WTC11 (cell line): ENCODE measurements at regions not wholly inside any gene's neighbourhood (a gene's known extent, or its start where the extent isn't known, plus 50 kb on each side); places are given as distances from the start of the nearest gene placed in this dataset.

Experiments
- ATAC-seq: fragments of 200-7000 bp; cut with Tn5 transposase; 2 replicates; pipeline ENCODE4 v1.10.0; 2021; ENCODE audit warnings: mild to moderate bottlenecking, moderate library complexity
- CTCF ChIA-PET: fragments of 300-600 bp; sonication (Branson Sonifier 250); formaldehyde crosslinking; loops from one replicate; lab custom pipeline; 2021; ENCODE audit warnings: antibody characterized with exemption; lab: Charles Lee
- POLR2A ChIA-PET: fragments of 350-600 bp; sonication (Branson Sonifier 250); formaldehyde crosslinking; loops from one replicate; lab custom pipeline; 2021; ENCODE audit warnings: antibody characterized with exemption; lab: Charles Lee
- DNase-seq: peaks from one replicate; pipeline ENCODE4 v3.0.0; 2021; ENCODE audit warnings: low spot score
- H3K27ac Mint-ChIP-seq: 2 replicates; pipeline ENCODE4 v1.8.0; 2021; ENCODE audit warnings: mixed read lengths
- H3K27me3 Mint-ChIP-seq: 2 replicates; pipeline ENCODE4 v1.8.0; 2021; ENCODE audit warnings: low read depth, mild to moderate bottlenecking, moderate library complexity, mixed read lengths
- H3K36me3 Mint-ChIP-seq: 2 replicates; pipeline ENCODE4 v1.8.0; 2021; ENCODE audit warnings: mixed read lengths
- H3K4me1 Mint-ChIP-seq: 2 replicates; pipeline ENCODE4 v1.8.0; 2022; ENCODE audit warnings: mixed read lengths
- H3K4me3 Mint-ChIP-seq: 2 replicates; pipeline ENCODE4 v1.8.0; 2021; ENCODE audit warnings: mild to moderate bottlenecking, moderate library complexity, mixed read lengths
- H3K9me3 Mint-ChIP-seq: 2 replicates; pipeline ENCODE4 v1.8.0; 2021; ENCODE audit warnings: mixed read lengths
- AR ChIP-seq: fragments of 250-450 bp; sonication (Bioruptor Pico); IDR thresholded peaks from 2 replicates; pipeline ENCODE4 v1.9.0; 2021; ENCODE audit warnings: mild to moderate bottlenecking
- CTCF ChIP-seq: fragments of 200-600 bp; IDR thresholded peaks from 2 replicates; pipeline ENCODE4 v1.8.0; 2022; ENCODE audit warnings: antibody characterized with exemption
- E2F5 ChIP-seq: sonication (generic); formaldehyde crosslinking; IDR thresholded peaks from 2 replicates; pipeline ENCODE4 v1.8.1; 2022; ENCODE audit warnings: mild to moderate bottlenecking, moderate library complexity, missing genetic modification reagents
- ERG ChIP-seq: fragments of 250-450 bp; sonication (Bioruptor Pico); IDR thresholded peaks from 2 replicates; pipeline ENCODE4 v1.8.0; 2021; ENCODE audit warnings: mild to moderate bottlenecking
- ETV6 ChIP-seq: sonication (generic); formaldehyde crosslinking; IDR thresholded peaks from 2 replicates; pipeline ENCODE4 v1.8.1; 2022; ENCODE audit warnings: mild to moderate bottlenecking, missing genetic modification reagents
- GRHL2 ChIP-seq: fragments of 250-450 bp; sonication (Bioruptor Pico); IDR thresholded peaks from 2 replicates; pipeline ENCODE4 v1.8.0; 2022; ENCODE audit warnings: mild to moderate bottlenecking, moderate library complexity; ENCODE audit not compliant: insufficient replicate concordance, severe bottlenecking
- IRF1 ChIP-seq: sonication (generic); formaldehyde crosslinking; IDR thresholded peaks from 2 replicates; pipeline ENCODE4 v1.8.0; 2023; ENCODE audit warnings: missing genetic modification reagents
- MLX ChIP-seq: sonication (generic); formaldehyde crosslinking; IDR thresholded peaks from 2 replicates; pipeline ENCODE4 v1.8.1; 2023; ENCODE audit warnings: mild to moderate bottlenecking, missing genetic modification reagents, moderate library complexity
- RELA ChIP-seq: sonication (generic); formaldehyde crosslinking; IDR thresholded peaks from 2 replicates; pipeline ENCODE4 v1.8.1; 2022; ENCODE audit warnings: missing genetic modification reagents, mild to moderate bottlenecking, borderline replicate concordance
- RORB ChIP-seq: fragments of 250-450 bp; sonication (Bioruptor Pico); IDR thresholded peaks from 2 replicates; pipeline ENCODE4 v1.9.0; 2021; ENCODE audit warnings: mild to moderate bottlenecking
- SP1 ChIP-seq: sonication (generic); formaldehyde crosslinking; conservative IDR thresholded peaks from 2 replicates; pipeline ENCODE4 v1.8.1; 2022; ENCODE audit warnings: missing genetic modification reagents
- TCF7 ChIP-seq: sonication (generic); formaldehyde crosslinking; IDR thresholded peaks from 2 replicates; pipeline ENCODE4 v1.8.0; 2022; ENCODE audit warnings: mild to moderate bottlenecking, low read depth, missing genetic modification reagents, moderate library complexity
- TEAD1 ChIP-seq: sonication (generic); formaldehyde crosslinking; IDR thresholded peaks from 2 replicates; pipeline ENCODE4 v1.8.0; 2022; ENCODE audit warnings: mild to moderate bottlenecking, missing genetic modification reagents
- ZMAT4 ChIP-seq: fragments of 250-450 bp; sonication (Bioruptor Pico); IDR thresholded peaks from 2 replicates; pipeline ENCODE4 v1.9.0; 2021; ENCODE audit warnings: mild to moderate bottlenecking
- ZNF219 ChIP-seq: sonication (generic); formaldehyde crosslinking; IDR thresholded peaks from 2 replicates; pipeline ENCODE4 v1.8.0; 2023; ENCODE audit warnings: missing genetic modification reagents, mild to moderate bottlenecking, borderline replicate concordance
- ZNF232 ChIP-seq: sonication (generic); formaldehyde crosslinking; IDR thresholded peaks from 2 replicates; pipeline ENCODE4 v1.8.0; 2022; ENCODE audit warnings: mild to moderate bottlenecking, missing genetic modification reagents
- ZNF532 ChIP-seq: fragments of 250-450 bp; sonication (Bioruptor Pico); IDR thresholded peaks from 2 replicates; pipeline ENCODE4 v1.9.0; 2021; ENCODE audit warnings: mild to moderate bottlenecking, borderline replicate concordance

GRCh38 chr2:126803434-126803775, 95.3 kb upstream of the TEX51 start:
- Mint-ChIP-seq H3K27me3 (no peaks in the 10 kb centered on the region; the same call in 1 of the 2 replicates), H3K9me3 (no peaks in the 10 kb centered on the region), H3K4me3 (no peak overlapping the region), H3K36me3 (no peaks in the 10 kb centered on the region), H3K4me1 (peaks cover 10% of the 10 kb centered on the region), H3K27ac (no peak overlapping the region)
- ChIA-PET POLR2A (no interaction called here), CTCF (no interaction called here)
- TF ChIP-seq RORB (no peak), RELA (CRISPR knock-in tag) (no peak), TCF7 (CRISPR knock-in tag) (no peak), E2F5 (CRISPR knock-in tag) (no peak), ERG (CRISPR knock-in tag) (no peak), ETV6 (CRISPR knock-in tag) (no peak), ZNF532 (CRISPR knock-in tag) (no peak), ZNF232 (CRISPR knock-in tag) (no peak), ZNF219 (CRISPR knock-in tag) (no peak), MLX (CRISPR knock-in tag) (no peak)
- ATAC-seq (no peak), DNase-seq (no peak)

- H3K27ac Mint-ChIP-seq, result no peak overlapping the region
- TF ChIP-seq IRF1 (CRISPR knock-in tag) (no peak), RELA (CRISPR knock-in tag) (no peak), MLX (CRISPR knock-in tag) (no peak), AR (CRISPR knock-in tag) (no peak), ZMAT4 (CRISPR knock-in tag) (no peak), CTCF (no peak), SP1 (CRISPR knock-in tag) (no peak), GRHL2 (CRISPR knock-in tag) (no peak), TEAD1 (CRISPR knock-in tag) (no peak), RORB (no peak)
These were observed 94.3 kb upstream of the TEX51 start for GRCh38 chr2:126804347-126804746.

More at GRCh38 chr2:126804347-126804746, 94.3 kb upstream of the TEX51 start:
- no peak for ATAC-seq
- DNase-seq, result no peak
- peaks cover 19% of the 10 kb centered on the region for H3K4me1 Mint-ChIP-seq
- no peaks in the 10 kb centered on the region for H3K9me3 Mint-ChIP-seq
- H3K27me3 Mint-ChIP-seq, result no peaks in the 10 kb centered on the region; the same call in 1 of the 2 replicates
- no peaks in the 10 kb centered on the region for H3K36me3 Mint-ChIP-seq
- ChIA-PET CTCF (no interaction called here), POLR2A (no interaction called here)
- H3K4me3 Mint-ChIP-seq, result no peak overlapping the region
